ENCODE measurements at regions not wholly inside any gene's neighbourhood (a gene's known extent, or its start where the extent isn't known, plus 50 kb on each side); places are given as distances from the start of the nearest gene placed in this dataset.

DNA sequence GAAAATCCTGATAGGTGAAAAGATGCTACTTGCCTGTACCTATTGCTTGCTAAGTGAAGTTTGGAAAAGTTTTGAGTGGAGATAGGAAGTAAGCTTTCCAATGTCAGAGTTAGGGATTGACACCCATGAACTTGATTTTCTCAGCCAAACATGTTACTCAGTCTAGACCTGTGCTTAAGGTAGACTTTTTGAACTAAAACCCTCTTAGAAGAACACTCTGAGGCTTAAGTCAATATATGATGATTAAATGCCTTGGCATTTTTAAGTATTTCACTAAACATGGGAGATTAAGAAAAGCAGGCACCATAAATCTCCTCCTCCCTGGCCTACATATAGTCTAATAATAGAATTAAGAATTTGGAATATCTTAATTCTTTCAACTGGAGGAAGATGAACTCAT, 785.6 kb upstream of the SOX9 start:
- TF ChIP-seq POLR2A (IDR thresholded peaks at IDR 0.05): no peak
- TF ChIP-seq, protein P1, sequence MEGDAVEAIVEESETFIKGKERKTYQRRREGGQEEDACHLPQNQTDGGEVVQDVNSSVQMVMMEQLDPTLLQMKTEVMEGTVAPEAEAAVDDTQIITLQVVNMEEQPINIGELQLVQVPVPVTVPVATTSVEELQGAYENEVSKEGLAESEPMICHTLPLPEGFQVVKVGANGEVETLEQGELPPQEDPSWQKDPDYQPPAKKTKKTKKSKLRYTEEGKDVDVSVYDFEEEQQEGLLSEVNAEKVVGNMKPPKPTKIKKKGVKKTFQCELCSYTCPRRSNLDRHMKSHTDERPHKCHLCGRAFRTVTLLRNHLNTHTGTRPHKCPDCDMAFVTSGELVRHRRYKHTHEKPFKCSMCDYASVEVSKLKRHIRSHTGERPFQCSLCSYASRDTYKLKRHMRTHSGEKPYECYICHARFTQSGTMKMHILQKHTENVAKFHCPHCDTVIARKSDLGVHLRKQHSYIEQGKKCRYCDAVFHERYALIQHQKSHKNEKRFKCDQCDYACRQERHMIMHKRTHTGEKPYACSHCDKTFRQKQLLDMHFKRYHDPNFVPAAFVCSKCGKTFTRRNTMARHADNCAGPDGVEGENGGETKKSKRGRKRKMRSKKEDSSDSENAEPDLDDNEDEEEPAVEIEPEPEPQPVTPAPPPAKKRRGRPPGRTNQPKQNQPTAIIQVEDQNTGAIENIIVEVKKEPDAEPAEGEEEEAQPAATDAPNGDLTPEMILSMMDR (IDR thresholded peaks at IDR 0.05): no peak
- intact Hi-C loops (cut with DNase I; ENCODE audit: low total_unique reads): no loop called here
- no peak overlapping the region for H3K4me3 ChIP-seq (ENCODE audit: low read depth, poor library complexity, severe bottlenecking)
- DNase-seq (ENCODE audit: low spot score in 2 of 2): no peak

- TF ChIP-seq, protein P1 (IDR thresholded peaks at IDR 0.05): no peak
- TF ChIP-seq POLR2A (IDR thresholded peaks at IDR 0.05): no peak
Measured at GRCh38 chr17:71337938-71338337, 782.9 kb upstream of the SOX9 start.

GRCh38 chr17:71338396-71338795, 782.4 kb upstream of the SOX9 start:
- DNase-seq (ENCODE audit: low spot score in 2 of 2): no peak
- 34 to 46% methylated on average over 5 of the region's 5 CpGs for WGBS, 2 donors
- intact Hi-C loops (cut with DNase I; ENCODE audit: low total_unique reads): no loop called here
- TF ChIP-seq POLR2A (IDR thresholded peaks at IDR 0.05): no peak
- H3K4me3 ChIP-seq (ENCODE audit: low read depth, poor library complexity, severe bottlenecking): no peak overlapping the region

More at GRCh38 chr17:71337938-71338337, 782.9 kb upstream of the SOX9 start:
- 54 to 59% methylated on average over 2 of the region's 2 CpGs for WGBS, 2 donors
- intact Hi-C loops (cut with DNase I; ENCODE audit: low total_unique reads): no loop called here
- DNase-seq (ENCODE audit: low spot score in 2 of 2): no peak
- H3K4me3 ChIP-seq (ENCODE audit: low read depth, poor library complexity, severe bottlenecking): no peak overlapping the region

DNA sequence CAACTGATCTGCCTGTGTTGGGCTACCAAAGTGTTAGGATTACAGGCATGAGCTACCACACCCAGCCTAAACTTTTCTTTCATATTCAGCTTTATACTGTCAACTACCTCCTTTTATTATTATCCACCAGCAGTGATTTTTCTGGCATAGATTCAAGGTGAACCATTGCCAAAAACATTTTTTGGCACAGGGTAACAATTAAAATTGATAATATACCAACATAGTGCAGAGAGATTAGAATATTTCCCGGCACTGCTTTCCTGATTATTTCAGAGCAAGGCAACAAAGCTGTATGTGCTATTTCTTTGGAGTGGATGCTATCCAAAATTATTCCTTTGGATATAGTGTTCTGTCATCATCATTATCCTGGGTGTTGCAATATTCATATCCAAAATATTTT, 781.6 kb upstream of the SOX9 start:
- intact Hi-C loops (cut with DNase I; ENCODE audit: low total_unique reads): no loop called here
- TF ChIP-seq, protein P1 (IDR thresholded peaks at IDR 0.05): no peak
- TF ChIP-seq POLR2A (IDR thresholded peaks at IDR 0.05): no peak
- WGBS, 2 donors: 16 to 38% methylated on average over 1 of the region's 1 CpG
- DNase-seq (ENCODE audit: low spot score in 2 of 2): no peak
- no peak overlapping the region for H3K4me3 ChIP-seq (ENCODE audit: low read depth, poor library complexity, severe bottlenecking)

DNA sequence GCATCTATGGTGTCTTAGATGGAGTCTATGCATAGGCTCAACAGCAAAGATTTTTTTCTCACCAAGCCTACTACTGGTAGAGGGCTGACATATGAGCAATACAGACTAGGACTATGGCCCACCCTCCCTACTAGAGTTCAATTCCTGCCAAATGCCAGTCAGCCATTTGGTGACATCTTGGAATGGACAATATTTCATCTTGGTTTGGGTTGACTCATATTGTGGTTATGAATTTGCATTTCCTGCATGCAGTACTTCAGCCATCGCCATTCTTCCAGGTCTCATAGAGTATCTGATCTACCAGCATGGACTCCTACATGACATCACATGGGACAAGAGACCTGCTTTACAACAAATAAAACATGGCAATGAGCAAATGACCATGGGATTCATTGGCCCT, 778.1 kb upstream of the SOX9 start:
- H3K4me3 ChIP-seq (ENCODE audit: low read depth, poor library complexity, severe bottlenecking): no peak overlapping the region
- WGBS, 2 donors: 93 to 100% methylated on average over 1 of the region's 1 CpG
- intact Hi-C loops (cut with DNase I; ENCODE audit: low total_unique reads): no loop called here
- no peak for DNase-seq (ENCODE audit: low spot score in 2 of 2)
- TF ChIP-seq POLR2A (IDR thresholded peaks at IDR 0.05): no peak
- TF ChIP-seq, protein P1 (IDR thresholded peaks at IDR 0.05): no peak

DNA sequence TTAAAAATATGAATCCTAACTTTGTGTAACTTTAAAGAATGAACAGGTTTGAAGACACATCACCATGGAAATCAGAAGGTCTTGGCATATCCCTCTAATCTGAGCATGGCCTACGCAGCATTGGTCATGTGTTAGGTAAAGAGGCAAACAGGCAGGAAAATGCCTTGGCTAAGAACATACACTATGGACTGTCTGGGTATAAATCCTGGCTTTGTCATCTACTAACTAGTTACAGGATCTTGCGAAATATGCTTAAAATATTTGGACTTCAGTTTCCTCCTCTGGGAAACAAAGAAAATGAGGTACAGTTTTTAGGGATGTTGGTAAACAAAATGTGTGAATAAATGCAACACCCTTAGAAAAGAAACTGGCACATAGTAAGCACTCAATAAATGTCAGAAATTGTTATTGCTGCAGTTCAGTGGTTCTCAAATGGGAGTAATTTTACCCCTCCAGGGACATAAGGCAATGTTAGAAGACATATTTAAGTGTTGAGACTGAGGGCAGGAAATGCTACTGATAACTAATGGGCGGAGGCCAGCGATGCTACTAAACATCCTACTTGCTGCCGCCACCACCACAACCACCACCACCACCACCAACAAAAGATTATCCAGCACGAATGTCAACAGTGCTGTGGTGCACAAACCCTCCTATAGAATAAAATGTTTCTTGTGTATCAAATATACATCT, 770.8 kb upstream of the SOX9 start:
- TF ChIP-seq, protein P1 (IDR thresholded peaks at IDR 0.05): no peak
- no peak for TF ChIP-seq POLR2A (IDR thresholded peaks at IDR 0.05)
- intact Hi-C loops (cut with DNase I; ENCODE audit: low total_unique reads): no loop called here
- WGBS, 2 donors: 80 to 86% methylated on average over 6 of the region's 6 CpGs
- no peak for DNase-seq (ENCODE audit: low spot score in 2 of 2)
- no peak overlapping the region for H3K4me3 ChIP-seq (ENCODE audit: low read depth, poor library complexity, severe bottlenecking)
